Smooth muscle cell (in vitro differentiated cells): ENCODE measurements at regions not wholly inside any gene's neighbourhood (a gene's known extent, or its start where the extent isn't known, plus 50 kb on each side); places are given as distances from the start of the nearest gene placed in this dataset.

Experiments
- DNase-seq: peaks from one replicate; lab custom pipeline; 2025; ENCODE audit not compliant: unreplicated experiment; lab: John Stamatoyannopoulos, UW
- H2AFZ ChIP-seq: fragments of 200-600 bp; sonication (generic); 2 replicates; pipeline ENCODE4 v1.6.0; 2016; ENCODE audit warnings: antibody characterized with exemption, low read depth, mild to moderate bottlenecking
- H3F3A ChIP-seq: fragments of 200-600 bp; sonication (generic); 2 replicates; pipeline ENCODE4 v1.6.0; 2017; ENCODE audit warnings: antibody characterized with exemption, low read depth
- H3K27ac ChIP-seq: fragments of 200-600 bp; sonication (generic); 2 replicates; pipeline ENCODE4 v1.5.1; 2016; ENCODE audit warnings: low read depth, mild to moderate bottlenecking
- H3K27me3 ChIP-seq: fragments of 200-600 bp; sonication (generic); 2 replicates; pipeline ENCODE4 v1.6.1; 2016; ENCODE audit warnings: low read depth, mild to moderate bottlenecking
- H3K36me3 ChIP-seq: fragments of 200-600 bp; sonication (generic); 2 replicates; pipeline ENCODE4 v1.5.1; 2016; ENCODE audit warnings: low read depth
- H3K4me1 ChIP-seq: fragments of 200-600 bp; sonication (generic); 2 replicates; pipeline ENCODE4 v1.5.1; 2016; ENCODE audit warnings: low read depth
- H3K4me2 ChIP-seq: fragments of 200-600 bp; sonication (generic); 2 replicates; pipeline ENCODE4 v1.6.0; 2016; ENCODE audit warnings: mild to moderate bottlenecking
- H3K4me3 ChIP-seq: fragments of 200-600 bp; sonication (generic); 2 replicates; pipeline ENCODE4 v1.5.1; 2016; ENCODE audit warnings: mild to moderate bottlenecking
- H3K79me2 ChIP-seq: fragments of 200-600 bp; sonication (generic); 2 replicates; pipeline ENCODE4 v1.6.0; 2016; ENCODE audit warnings: low read depth, mild to moderate bottlenecking
- H3K9ac ChIP-seq: fragments of 200-600 bp; sonication (generic); 2 replicates; pipeline ENCODE4 v1.6.0; 2016; ENCODE audit warnings: low read depth
- H3K9me3 ChIP-seq: fragments of 200-600 bp; sonication (generic); replicated peaks from 2 replicates; pipeline ENCODE4 v1.5.1; 2016; ENCODE audit warnings: low read depth
- H4K20me1 ChIP-seq: fragments of 200-600 bp; sonication (generic); 2 replicates; pipeline ENCODE4 v1.6.0; 2016; ENCODE audit warnings: low read depth
- CTCF ChIP-seq: fragments of 200-600 bp; sonication (generic); IDR thresholded peaks from 2 replicates; pipeline ENCODE4 v1.5.1; 2017; ENCODE audit warnings: borderline replicate concordance, mild to moderate bottlenecking, antibody characterized with exemption; ENCODE audit not compliant: insufficient read depth, poor library complexity, severe bottlenecking
- WGBS: methylation state at CpG from one replicate; pipeline ENCODE4 v1.1.7; 2016; ENCODE audit warnings: low lambda C conversion rate; 5-methylcytosine and 5-hydroxymethylcytosine counted together

- 79% methylated on average over 17 of the region's 17 CpGs for WGBS
- H3K79me2 ChIP-seq, result no peaks in the 10 kb centered on the region
- no peaks in the 10 kb centered on the region for H3K9me3 ChIP-seq
- no peak for TF ChIP-seq CTCF
- H3K4me2 ChIP-seq, result no peak overlapping the region
- H3K36me3 ChIP-seq, result no peaks in the 10 kb centered on the region
- DNase-seq, result no peak
- H3K27ac ChIP-seq, result no peak overlapping the region
- H3K4me3 ChIP-seq, result no peak overlapping the region
- H3K27me3 ChIP-seq, result no peaks in the 10 kb centered on the region
- no peak overlapping the region for H2AFZ ChIP-seq
- H3K4me1 ChIP-seq, result peaks cover 2% of the 10 kb centered on the region
- H3K9ac ChIP-seq, result no peak overlapping the region
- no peaks in the 10 kb centered on the region for H4K20me1 ChIP-seq
- no peaks in the 10 kb centered on the region for H3F3A ChIP-seq
These were observed 104.6 kb downstream of the TEX26 start for GRCh38 chr13:31036731-31037695.

DNA sequence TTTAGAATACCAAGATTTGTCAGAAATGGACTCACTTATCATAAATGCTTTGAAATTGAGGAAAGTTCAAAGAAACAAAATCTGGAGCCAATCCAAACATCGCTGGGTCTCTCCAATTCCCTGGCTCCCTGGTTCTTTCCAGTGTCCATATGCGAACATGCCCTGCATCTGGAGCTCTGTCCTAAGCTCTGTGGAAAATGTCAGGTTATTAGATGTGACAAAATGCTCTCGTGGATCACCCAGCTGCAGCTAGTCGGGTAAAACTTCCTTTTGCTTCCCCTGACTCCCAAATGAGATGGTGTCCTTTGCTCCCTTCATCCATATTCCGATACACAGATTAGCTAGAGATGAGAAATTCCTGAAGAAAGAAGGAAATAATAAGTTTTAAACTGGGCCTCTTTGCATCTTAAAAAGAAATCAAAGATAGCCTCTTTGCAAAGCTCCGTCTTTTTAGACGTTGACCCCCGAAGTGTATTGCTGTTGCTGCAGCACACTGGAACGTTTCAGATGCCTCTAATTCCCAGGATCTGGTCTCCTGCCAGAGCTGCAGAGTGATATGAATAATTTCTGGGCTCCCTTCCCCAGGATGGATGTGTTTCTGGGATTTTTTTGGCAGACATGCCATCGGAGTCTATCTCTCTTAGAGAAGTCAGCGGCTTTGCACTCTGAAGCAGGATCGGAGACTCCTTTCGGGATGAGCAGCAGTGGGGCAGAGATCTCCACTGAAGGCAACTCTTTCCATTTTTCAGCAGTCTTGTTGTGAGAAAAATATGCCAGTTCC lies 102.9 kb downstream of the TEX26 start:
- no peak for DNase-seq

DNA sequence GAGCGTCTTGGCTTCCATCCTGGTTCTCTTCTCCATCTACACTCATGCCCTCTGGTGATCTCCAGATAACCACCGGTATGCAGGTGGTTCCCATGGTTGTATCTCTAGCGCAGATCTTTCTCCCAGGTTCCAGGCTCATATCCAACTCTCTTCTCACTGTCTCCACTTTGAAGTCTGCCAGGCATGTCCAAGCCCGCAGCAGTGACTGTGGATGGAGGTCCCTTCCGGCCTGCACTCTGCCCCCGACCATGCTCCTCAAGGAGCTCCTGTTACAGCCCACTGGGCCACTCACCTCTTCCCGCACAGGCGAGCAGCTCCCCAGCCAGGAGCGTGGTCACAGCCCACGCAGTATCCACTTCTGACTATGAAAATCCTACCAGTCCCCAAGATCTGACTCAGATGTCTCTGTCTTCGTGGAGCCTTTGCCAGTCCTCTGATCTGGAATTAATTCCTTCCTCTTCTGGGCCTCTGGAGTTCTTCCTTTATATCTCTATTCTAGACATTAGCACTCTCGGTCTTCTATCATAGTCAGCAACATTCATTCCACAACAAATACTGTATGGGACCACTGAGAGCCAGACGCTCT lies 100.2 kb downstream of the TEX26 start:
- H3F3A ChIP-seq, result no peaks in the 10 kb centered on the region
- peak overlapping the region; percentile 63 for H3K4me2 ChIP-seq
- H3K4me3 ChIP-seq, result no peak overlapping the region
- H3K9ac ChIP-seq, result no peak overlapping the region
- WGBS, result 50% methylated on average over 13 of the region's 13 CpGs
- H3K79me2 ChIP-seq, result no peaks in the 10 kb centered on the region
- TF ChIP-seq CTCF, result no peak
- H3K36me3 ChIP-seq, result no peaks in the 10 kb centered on the region
- peaks cover 2% of the 10 kb centered on the region for H3K4me1 ChIP-seq
- H3K9me3 ChIP-seq, result no peaks in the 10 kb centered on the region
- H2AFZ ChIP-seq, result no peak overlapping the region
- no peak for DNase-seq
- no peaks in the 10 kb centered on the region for H4K20me1 ChIP-seq
- no peaks in the 10 kb centered on the region for H3K27me3 ChIP-seq
- peak overlapping the region; percentile 48 for H3K27ac ChIP-seq

More for the DNA sequence above, 102.9 kb downstream of the TEX26 start:
- no peak overlapping the region for H3K4me3 ChIP-seq
- H2AFZ ChIP-seq, result peak overlapping the region; percentile 71
- H3K4me1 ChIP-seq, result peaks cover 2% of the 10 kb centered on the region
- no peaks in the 10 kb centered on the region for H3K9me3 ChIP-seq
- TF ChIP-seq CTCF, result no peak
- no peak overlapping the region for H3K9ac ChIP-seq
- no peak overlapping the region for H3K4me2 ChIP-seq
- H3K27ac ChIP-seq, result no peak overlapping the region
- H3K27me3 ChIP-seq, result no peaks in the 10 kb centered on the region
- WGBS, result 76% methylated on average over 13 of the region's 13 CpGs
- H3F3A ChIP-seq, result no peaks in the 10 kb centered on the region
- H3K79me2 ChIP-seq, result no peaks in the 10 kb centered on the region
- no peaks in the 10 kb centered on the region for H4K20me1 ChIP-seq
- H3K36me3 ChIP-seq, result no peaks in the 10 kb centered on the region
